Activated CD4-positive, alpha-beta T cell treated with anti-CD3 and anti-CD28 coated beads for 36 hours (primary cell): ENCODE measurements at regions not wholly inside any gene's neighbourhood (a gene's known extent, or its start where the extent isn't known, plus 50 kb on each side); places are given as distances from the start of the nearest gene placed in this dataset.

Experiments used
- ATAC-seq: fragments of 200-7000 bp; cut with Tn5 transposase; one replicate; pipeline ENCODE4 v1.10.0; 2021; ENCODE audit warnings: mild to moderate bottlenecking, moderate library complexity
- CTCF ChIA-PET: fragments of 350-600 bp; sonication (Branson Sonifier 250); formaldehyde crosslinking; loops from one replicate; lab custom pipeline; 2021; ENCODE audit warnings: antibody characterized with exemption; lab: Charles Lee
- POLR2A ChIA-PET: fragments of 350-600 bp; sonication (Branson Sonifier 250); formaldehyde crosslinking; loops from one replicate; lab custom pipeline; 2021; ENCODE audit warnings: antibody characterized with exemption, inconsistent platforms; lab: Charles Lee
- DNase-seq: peaks from one replicate; pipeline ENCODE4 v3.0.0-alpha.2; 2020
- H3K27ac Mint-ChIP-seq: one replicate; pipeline ENCODE4 v1.8.0; 2021; ENCODE audit warnings: mixed read lengths
- H3K27me3 Mint-ChIP-seq: one replicate; pipeline ENCODE4 v1.8.0; 2021; ENCODE audit warnings: mixed read lengths
- H3K36me3 Mint-ChIP-seq: one replicate; pipeline ENCODE4 v1.8.0; 2021; ENCODE audit warnings: low read depth, mixed read lengths
- H3K4me1 Mint-ChIP-seq: one replicate; pipeline ENCODE4 v1.8.0; 2021; ENCODE audit warnings: mixed read lengths
- H3K4me3 Mint-ChIP-seq: one replicate; pipeline ENCODE4 v1.8.0; 2021; ENCODE audit warnings: mild to moderate bottlenecking, moderate library complexity, mixed read lengths
- H3K9me3 Mint-ChIP-seq: one replicate; pipeline ENCODE4 v1.8.0; 2021; ENCODE audit warnings: low read depth, mixed read lengths
- intact Hi-C, 2 experiments: fragments of 100-400 bp; cut with DNase I in 1 of 2; cut with micrococcal nuclease in 1 of 2; formaldehyde crosslinking; loops; one replicate each; pipeline versions ENCODE4 v1.14.2 to v1.15.1; 2022 to 2024; cut with DNase I, micrococcal nuclease

- no peak overlapping the region for H3K27ac Mint-ChIP-seq
- ChIA-PET POLR2A (no interaction called here), CTCF (interaction anchor here (0.6 to 1.4 kb wide), 3 partner anchors 28 to 176 kb away, joined by 3 to 5 read pairs (median 3); no protein-coding TSS in a partner anchor)
- no peaks in the 10 kb centered on the region for H3K9me3 Mint-ChIP-seq
- DNase-seq (no peak), ATAC-seq (no peak)
- H3K4me3 Mint-ChIP-seq = no peak overlapping the region
- H3K4me1 Mint-ChIP-seq = peaks cover 17% of the 10 kb centered on the region
- no peaks in the 10 kb centered on the region for H3K27me3 Mint-ChIP-seq
- H3K36me3 Mint-ChIP-seq = no peaks in the 10 kb centered on the region
- intact Hi-C loops = no loop called here
These were observed 52.2 kb upstream of the IGF1R start for GRCh38 chr15:98596131-98596530.

- Mint-ChIP-seq H3K4me1 (peaks cover 17% of the 10 kb centered on the region), H3K9me3 (no peaks in the 10 kb centered on the region), H3K27ac (no peak overlapping the region), H3K4me3 (no peak overlapping the region), H3K36me3 (no peaks in the 10 kb centered on the region), H3K27me3 (no peaks in the 10 kb centered on the region)
- CTCF ChIA-PET = interaction anchor here (1.4 kb wide), 1 partner anchor 57 kb away, joined by 3 read pairs; no protein-coding TSS in a partner anchor
- intact Hi-C loops = no loop called here
- POLR2A ChIA-PET = no interaction called here
- DNase-seq (no peak), ATAC-seq (no peak)
These were observed 51.4 kb upstream of the IGF1R start for GRCh38 chr15:98596885-98597392.

GRCh38 chr15:98597666-98598065 lies 50.7 kb upstream of the IGF1R start:
- Mint-ChIP-seq H3K9me3 (no peaks in the 10 kb centered on the region), H3K27ac (no peak overlapping the region), H3K36me3 (no peaks in the 10 kb centered on the region), H3K4me1 (peaks cover 17% of the 10 kb centered on the region), H3K4me3 (no peak overlapping the region), H3K27me3 (no peaks in the 10 kb centered on the region)
- no peak for DNase-seq
- intact Hi-C loops = no loop called here
- ATAC-seq = no peak
- POLR2A ChIA-PET = no interaction called here
- CTCF ChIA-PET = no interaction called here
